ENCODE measurements at regions not wholly inside any gene's neighbourhood (a gene's known extent, or its start where the extent isn't known, plus 50 kb on each side); places are given as distances from the start of the nearest gene placed in this dataset.

GRCh38 chr22:22746963-22747933 is 102.8 kb downstream of the GGTLC2 start:
- no peak for ATAC-seq
- H3K27me3 ChIP-seq (ENCODE audit: control insufficient read depth, insufficient read depth): peaks cover 2% of the 10 kb centered on the region
- DNase-seq: no peak
- intact Hi-C loops (cut with DNase I): no loop called here
- no peaks in the 10 kb centered on the region for H3K4me1 ChIP-seq (ENCODE audit: control insufficient read depth, insufficient read depth, low read length)
- 68% methylated on average over 8 of the region's 8 CpGs for WGBS
- H3K4me3 ChIP-seq (ENCODE audit: low read length): no peak overlapping the region
- H3K9me3 ChIP-seq (ENCODE audit: control insufficient read depth, low read length): no peaks in the 10 kb centered on the region
- no peak overlapping the region for H3K27ac ChIP-seq (ENCODE audit: low read length)

- peak in 1 of 3 donors; percentile 32 for DNase-seq
- H3K4me3 ChIP-seq (ENCODE audit: low read length): no peak overlapping the region
- H3K27ac ChIP-seq (ENCODE audit: low read length): no peak overlapping the region
- WGBS: 45% methylated on average over 5 of the region's 5 CpGs
- intact Hi-C loops (cut with DNase I): no loop called here
- H3K27me3 ChIP-seq (ENCODE audit: control insufficient read depth, insufficient read depth): no peaks in the 10 kb centered on the region
- ATAC-seq: peak; percentile 63 to 65
- H3K4me1 ChIP-seq (ENCODE audit: control insufficient read depth, insufficient read depth, low read length): no peaks in the 10 kb centered on the region
- no peaks in the 10 kb centered on the region for H3K9me3 ChIP-seq (ENCODE audit: control insufficient read depth, low read length)
Observed at GRCh38 chr22:22748297-22748743, 103.9 kb downstream of the GGTLC2 start.

DNA sequence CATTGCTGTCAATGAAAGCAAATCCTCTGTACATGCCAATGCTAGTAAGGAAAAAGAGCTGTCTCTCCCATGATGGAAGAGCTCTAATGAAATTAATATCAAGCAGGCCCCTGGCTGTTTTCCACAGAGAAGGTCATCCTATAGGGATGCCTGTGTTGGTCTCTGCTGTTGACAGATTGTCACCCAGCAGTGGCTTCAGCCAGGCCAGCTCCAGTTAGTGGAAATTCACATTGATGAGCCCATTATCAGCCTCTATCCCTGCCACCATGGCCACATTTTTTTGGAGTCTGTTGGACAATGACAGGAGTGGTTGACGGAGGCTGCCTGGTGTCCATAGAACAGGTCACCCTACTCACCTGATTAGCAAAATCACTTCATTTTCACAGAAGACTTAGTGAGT is 104.3 kb downstream of the GGTLC2 start:
- intact Hi-C loops (cut with DNase I): no loop called here
- no peaks in the 10 kb centered on the region for H3K4me1 ChIP-seq (ENCODE audit: control insufficient read depth, insufficient read depth, low read length)
- ATAC-seq: no peak
- H3K4me3 ChIP-seq (ENCODE audit: low read length): no peak overlapping the region
- WGBS: 100% methylated on average over 1 of the region's 1 CpG
- no peak for DNase-seq
- H3K27me3 ChIP-seq (ENCODE audit: control insufficient read depth, insufficient read depth): no peaks in the 10 kb centered on the region
- no peak overlapping the region for H3K27ac ChIP-seq (ENCODE audit: low read length)
- H3K9me3 ChIP-seq (ENCODE audit: control insufficient read depth, low read length): no peaks in the 10 kb centered on the region

DNA sequence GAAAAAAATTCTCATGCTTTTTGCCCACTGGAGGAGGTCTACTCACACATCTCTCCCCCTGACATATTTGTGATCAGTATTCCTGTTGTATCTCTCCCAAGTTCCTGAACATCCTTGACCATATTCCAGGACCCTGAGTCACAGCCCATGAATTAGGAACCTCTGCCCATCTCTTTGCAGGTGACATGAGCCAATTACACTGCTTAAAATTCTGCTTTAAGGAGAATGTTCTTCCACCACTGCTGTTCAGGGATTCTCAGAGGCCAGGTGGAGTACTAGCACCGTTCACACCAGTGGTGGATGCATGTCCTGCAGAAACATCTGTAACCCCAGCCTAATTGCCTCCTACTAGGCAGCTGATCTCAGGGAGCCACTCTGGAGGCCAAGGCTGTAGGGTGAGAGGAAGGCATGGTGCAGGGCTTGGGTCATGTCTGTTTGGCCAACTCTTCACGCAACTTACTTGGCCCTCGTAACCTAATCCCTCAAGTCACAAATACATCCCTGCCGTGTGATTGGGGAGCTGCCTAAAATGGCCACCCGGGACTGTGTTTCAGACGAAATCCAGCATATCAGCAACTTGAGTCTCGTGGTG is 104.8 kb downstream of the GGTLC2 start:
- no peak overlapping the region for H3K4me3 ChIP-seq (ENCODE audit: low read length)
- ATAC-seq (no peak), DNase-seq (no peak)
- no peak overlapping the region for H3K27ac ChIP-seq (ENCODE audit: low read length)
- H3K9me3 ChIP-seq (ENCODE audit: control insufficient read depth, low read length): no peaks in the 10 kb centered on the region
- WGBS: 52% methylated on average over 7 of the region's 7 CpGs
- no peaks in the 10 kb centered on the region for H3K4me1 ChIP-seq (ENCODE audit: control insufficient read depth, insufficient read depth, low read length)
- intact Hi-C loops (cut with DNase I): no loop called here
- H3K27me3 ChIP-seq (ENCODE audit: control insufficient read depth, insufficient read depth): no peaks in the 10 kb centered on the region

- intact Hi-C loops (cut with DNase I): no loop called here
- 71% methylated on average over 6 of the region's 6 CpGs for WGBS
- no peak overlapping the region for H3K27ac ChIP-seq (ENCODE audit: low read length)
- no peaks in the 10 kb centered on the region for H3K9me3 ChIP-seq (ENCODE audit: control insufficient read depth, low read length)
- DNase-seq (no peak), ATAC-seq (no peak)
- no peaks in the 10 kb centered on the region for H3K4me1 ChIP-seq (ENCODE audit: control insufficient read depth, insufficient read depth, low read length)
- H3K27me3 ChIP-seq (ENCODE audit: control insufficient read depth, insufficient read depth): no peaks in the 10 kb centered on the region
- H3K4me3 ChIP-seq (ENCODE audit: low read length): no peak overlapping the region
Observed at GRCh38 chr22:22750335-22751042, 106.1 kb downstream of the GGTLC2 start.

DNA sequence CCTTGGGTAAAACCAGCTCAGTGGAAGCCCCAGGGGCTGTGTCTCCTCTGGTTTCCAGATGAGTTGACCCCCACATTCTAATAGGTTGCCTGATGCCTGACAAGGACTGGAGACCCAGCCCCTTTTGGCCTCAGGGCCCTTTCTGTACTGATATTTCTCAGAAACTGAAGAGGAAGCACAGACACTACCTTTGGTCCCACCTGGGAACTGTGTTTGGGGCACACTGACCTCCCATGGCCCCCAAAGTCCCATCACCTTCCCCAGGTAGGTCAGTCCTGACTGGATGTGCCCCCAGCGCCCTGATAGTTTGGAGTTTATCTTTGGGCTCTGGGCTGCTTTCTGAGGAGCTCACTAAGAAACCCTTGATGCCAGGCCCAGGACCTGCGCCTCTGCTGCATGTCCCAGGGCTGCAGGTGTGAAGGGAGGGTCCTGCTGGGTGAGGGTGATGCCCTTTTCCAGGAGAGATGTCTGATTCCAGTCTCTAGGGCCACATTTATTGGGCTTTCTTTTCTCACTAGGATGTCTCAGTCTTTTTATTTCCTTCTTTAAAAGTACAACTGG is 106.7 kb downstream of the GGTLC2 start:
- Histone ChIP-seq H3K4me1 (ENCODE audit: control insufficient read depth, insufficient read depth, low read length) (no peaks in the 10 kb centered on the region), H3K27ac (ENCODE audit: low read length) (no peak overlapping the region)
- intact Hi-C loops (cut with DNase I): no loop called here

DNA sequence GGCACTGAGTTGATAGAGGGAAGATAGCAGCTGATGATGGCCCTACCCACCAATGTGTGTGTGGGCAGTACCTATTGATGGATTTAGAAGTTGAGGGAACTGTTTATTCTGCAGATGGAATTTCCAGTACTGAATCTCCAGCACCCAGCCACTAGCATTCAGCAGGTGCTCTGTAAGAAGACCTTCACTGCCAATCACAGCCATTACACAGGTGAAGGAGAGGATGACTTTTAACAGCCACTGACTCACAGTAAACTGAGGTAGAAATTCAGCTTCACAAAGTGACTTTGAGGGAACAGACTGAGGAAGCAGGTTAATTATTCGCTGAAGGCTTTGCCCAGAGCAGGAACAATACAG is 107.8 kb downstream of the GGTLC2 start:
- ATAC-seq (no peak), DNase-seq (no peak)
- no peaks in the 10 kb centered on the region for H3K4me1 ChIP-seq (ENCODE audit: control insufficient read depth, insufficient read depth, low read length)
- no peaks in the 10 kb centered on the region for H3K27me3 ChIP-seq (ENCODE audit: control insufficient read depth, insufficient read depth)
- intact Hi-C loops (cut with DNase I): no loop called here
- H3K27ac ChIP-seq (ENCODE audit: low read length): no peak overlapping the region
- 87% methylated on average over 1 of the region's 1 CpG for WGBS
- no peak overlapping the region for H3K4me3 ChIP-seq (ENCODE audit: low read length)
- no peaks in the 10 kb centered on the region for H3K9me3 ChIP-seq (ENCODE audit: control insufficient read depth, low read length)

More for the DNA sequence above, 106.7 kb downstream of the GGTLC2 start:
- H3K27me3 ChIP-seq (ENCODE audit: control insufficient read depth, insufficient read depth): no peaks in the 10 kb centered on the region
- 89% methylated on average over 2 of the region's 2 CpGs for WGBS
- DNase-seq: no peak
- no peaks in the 10 kb centered on the region for H3K9me3 ChIP-seq (ENCODE audit: control insufficient read depth, low read length)
- no peak for ATAC-seq
- no peak overlapping the region for H3K4me3 ChIP-seq (ENCODE audit: low read length)

DNA sequence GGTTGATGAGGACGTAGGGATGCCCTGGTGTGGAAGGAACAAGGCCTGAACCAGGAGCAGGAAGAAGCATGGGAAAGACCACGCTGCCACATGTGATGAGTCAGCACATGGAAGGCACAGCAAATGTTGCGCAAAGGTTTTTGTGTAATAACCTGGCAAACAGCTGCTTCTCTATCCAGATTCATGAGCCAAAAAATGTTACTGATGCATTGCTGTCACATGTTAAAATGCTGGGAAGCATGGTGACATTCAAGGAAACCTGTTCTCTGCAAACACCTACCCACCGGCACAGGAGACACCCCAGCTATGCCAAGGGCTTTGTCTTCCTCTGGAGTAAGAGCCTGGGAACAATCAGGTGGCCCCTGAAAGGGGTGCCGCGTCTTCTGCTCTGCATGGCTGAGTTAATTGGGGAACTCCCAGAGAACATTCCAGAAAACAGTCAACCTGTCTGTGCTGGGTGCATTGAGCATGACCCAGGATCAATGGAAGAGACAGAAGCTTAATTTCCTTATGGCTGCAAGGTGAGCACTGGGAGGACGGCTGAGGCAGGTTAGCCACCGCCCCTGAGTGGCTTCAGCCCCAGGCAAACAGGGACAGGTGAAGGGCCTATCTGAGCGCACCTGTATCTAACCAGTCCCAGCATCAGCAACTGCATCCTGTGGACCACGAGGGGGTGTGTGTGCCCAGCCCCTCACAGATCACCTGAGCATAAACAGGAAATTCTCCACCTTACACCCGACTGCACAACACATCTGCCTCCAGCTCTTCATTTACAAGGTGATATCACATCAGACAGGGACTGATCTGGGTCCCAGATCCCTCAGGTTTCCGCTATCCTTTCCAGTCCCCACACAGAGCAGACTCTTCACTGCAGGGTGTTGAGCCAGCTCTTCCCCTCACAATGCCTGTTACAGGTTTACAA is 108.4 kb downstream of the GGTLC2 start:
- H3K27ac ChIP-seq (ENCODE audit: low read length): no peak overlapping the region
- no peaks in the 10 kb centered on the region for H3K9me3 ChIP-seq (ENCODE audit: control insufficient read depth, low read length)
- H3K4me1 ChIP-seq (ENCODE audit: control insufficient read depth, insufficient read depth, low read length): no peaks in the 10 kb centered on the region
- 73% methylated on average over 12 of the region's 12 CpGs for WGBS
- ATAC-seq: peak in 1 of 2 donors; percentile 34
- intact Hi-C loops (cut with DNase I): no loop called here
- DNase-seq: peak in 1 of 3 donors; percentile 46
- no peak overlapping the region for H3K4me3 ChIP-seq (ENCODE audit: low read length)
- H3K27me3 ChIP-seq (ENCODE audit: control insufficient read depth, insufficient read depth): no peaks in the 10 kb centered on the region

DNA sequence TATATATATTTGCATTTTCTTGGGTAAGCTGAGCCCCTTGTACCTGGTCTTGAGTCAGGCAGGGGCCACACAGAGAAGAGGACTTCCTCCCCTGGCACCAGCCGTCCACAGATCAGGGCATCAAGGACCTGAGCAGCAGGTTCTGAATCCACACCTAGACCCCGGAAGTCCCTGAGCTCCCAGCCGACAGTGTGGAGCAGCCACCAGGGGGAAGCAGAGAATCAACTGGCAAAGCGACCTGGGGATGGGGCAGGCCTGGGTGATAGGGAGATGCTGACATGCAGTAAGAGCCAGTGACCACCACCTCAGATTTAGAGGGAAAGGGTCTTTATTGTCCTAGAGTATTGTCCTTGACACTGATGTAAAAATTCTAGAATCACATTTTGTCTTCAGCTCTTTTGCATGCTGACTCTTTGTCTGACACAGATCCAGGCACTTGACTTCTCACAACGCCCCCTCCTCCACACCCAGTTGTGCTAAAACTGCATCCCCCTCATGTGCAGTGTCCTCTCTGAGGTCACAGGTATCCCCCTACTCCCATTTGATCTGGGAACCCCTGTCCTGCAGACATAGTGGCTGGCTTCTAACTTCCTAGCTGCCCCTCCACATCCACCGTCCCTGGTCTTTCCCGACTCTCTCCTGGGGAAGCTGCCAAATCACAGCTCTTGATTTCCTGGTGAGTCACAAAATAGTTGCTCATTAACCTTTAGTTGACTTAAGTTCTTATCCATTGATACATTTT is 109.3 kb downstream of the GGTLC2 start:
- ATAC-seq (peak in 1 of 2 donors; percentile 55), DNase-seq (peak; percentile 22 to 71 (median 69))
- no peak overlapping the region for H3K27ac ChIP-seq (ENCODE audit: low read length)
- no peak overlapping the region for H3K4me3 ChIP-seq (ENCODE audit: low read length)
- intact Hi-C loops (cut with DNase I): no loop called here
- no peaks in the 10 kb centered on the region for H3K9me3 ChIP-seq (ENCODE audit: control insufficient read depth, low read length)
- no peaks in the 10 kb centered on the region for H3K4me1 ChIP-seq (ENCODE audit: control insufficient read depth, insufficient read depth, low read length)
- no peaks in the 10 kb centered on the region for H3K27me3 ChIP-seq (ENCODE audit: control insufficient read depth, insufficient read depth)
- 20% methylated on average over 7 of the region's 7 CpGs for WGBS

DNA sequence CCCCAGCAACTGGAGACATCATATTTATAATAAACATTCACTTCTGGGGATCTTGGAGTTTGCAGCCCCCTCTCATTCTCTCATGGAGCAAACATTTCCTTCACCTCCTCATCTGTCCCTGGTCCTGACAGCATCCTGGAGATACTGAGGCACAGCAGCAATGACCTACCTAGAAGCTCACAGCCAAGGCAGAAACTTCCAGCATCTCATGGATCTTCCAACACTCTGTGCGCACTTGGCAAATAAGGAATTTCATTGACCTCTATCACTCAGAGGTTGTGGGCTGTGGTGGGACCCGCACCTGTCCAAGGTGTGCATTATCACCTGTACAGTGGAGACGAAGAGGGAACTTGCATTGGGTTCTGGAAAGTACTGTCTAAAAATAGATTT is 109.8 kb downstream of the GGTLC2 start:
- Histone ChIP-seq H3K4me1 (ENCODE audit: control insufficient read depth, insufficient read depth, low read length) (no peaks in the 10 kb centered on the region), H3K27me3 (ENCODE audit: control insufficient read depth, insufficient read depth) (no peaks in the 10 kb centered on the region), H3K27ac (ENCODE audit: low read length) (no peak overlapping the region), H3K9me3 (ENCODE audit: control insufficient read depth, low read length) (no peaks in the 10 kb centered on the region), H3K4me3 (ENCODE audit: low read length) (no peak overlapping the region)
- WGBS: 86% methylated on average over 3 of the region's 3 CpGs
- intact Hi-C loops (cut with DNase I): no loop called here
- DNase-seq (no peak), ATAC-seq (no peak)

All from right cardiac atrium (tissue), 5 donors.